ENCODE measurements at regions not wholly inside any gene's neighbourhood (a gene's known extent, or its start where the extent isn't known, plus 50 kb on each side); places are given as distances from the start of the nearest gene placed in this dataset.
"Not testable (repeated sequence)": the region's sequence is repeated elsewhere in the genome, so short reads cannot be mapped to it uniquely, and the experiment has no call there.

GRCh38 chr13:62473190-62473943 lies 1057.7 kb upstream of the PCDH20 start:
- Histone ChIP-seq H3K9me3 (ENCODE audit: low read depth, low read length) (no peaks in the 10 kb centered on the region), H3K9ac (ENCODE audit: insufficient read length) (no peak overlapping the region), H3K36me3 (ENCODE audit: insufficient read depth, low read length) (no peaks in the 10 kb centered on the region), H3K4me3 (no peak overlapping the region), H3K27ac (no peak overlapping the region)
- no peak for DNase-seq (ENCODE audit: low read depth, low spot score)
- TF ChIP-seq FOXP2 (optimal IDR thresholded peaks at IDR 0.05; ENCODE audit: control extremely low read depth, extremely low read length, insufficient read depth) = no peak
- no peak for TF ChIP-seq POLR2AphosphoS5 (IDR thresholded peaks at IDR 0.05; ENCODE audit: borderline replicate concordance, low read depth, low read length)
- TF ChIP-seq EZH2 (IDR thresholded peaks at IDR 0.05) = no peak

- no peak overlapping the region for H3K4me3 ChIP-seq
- H3K9ac ChIP-seq (ENCODE audit: insufficient read length) = no peak overlapping the region
- no peaks in the 10 kb centered on the region for H3K9me3 ChIP-seq (ENCODE audit: low read depth, low read length)
- no peak for DNase-seq (ENCODE audit: low read depth, low spot score)
- no peak for TF ChIP-seq POLR2AphosphoS5 (IDR thresholded peaks at IDR 0.05; ENCODE audit: borderline replicate concordance, low read depth, low read length)
- TF ChIP-seq FOXP2 (optimal IDR thresholded peaks at IDR 0.05; ENCODE audit: control extremely low read depth, extremely low read length, insufficient read depth) = no peak
- no peaks in the 10 kb centered on the region for H3K36me3 ChIP-seq (ENCODE audit: insufficient read depth, low read length)
- H3K27ac ChIP-seq = no peak overlapping the region
Observed at GRCh38 chr13:62453761-62454160, 1038.1 kb upstream of the PCDH20 start.

- no peaks in the 10 kb centered on the region for H3K9me3 ChIP-seq (ENCODE audit: low read depth, low read length)
- H3K36me3 ChIP-seq (ENCODE audit: insufficient read depth, low read length) = no peaks in the 10 kb centered on the region
- H3K27ac ChIP-seq = no peak overlapping the region
- no peak overlapping the region for H3K9ac ChIP-seq (ENCODE audit: insufficient read length)
- TF ChIP-seq POLR2AphosphoS5 (IDR thresholded peaks at IDR 0.05; ENCODE audit: borderline replicate concordance, low read depth, low read length) (no peak), EZH2 (IDR thresholded peaks at IDR 0.05) (no peak), FOXP2 (optimal IDR thresholded peaks at IDR 0.05; ENCODE audit: control extremely low read depth, extremely low read length, insufficient read depth) (no peak)
- no peak for DNase-seq (ENCODE audit: low read depth, low spot score)
- no peak overlapping the region for H3K4me3 ChIP-seq
Observed at GRCh38 chr13:62450759-62451158, 1035.1 kb upstream of the PCDH20 start.

GRCh38 chr13:62447771-62448382 lies 1032.2 kb upstream of the PCDH20 start:
- H3K36me3 ChIP-seq (ENCODE audit: insufficient read depth, low read length); DNase-seq (ENCODE audit: low read depth, low spot score); H3K4me3 ChIP-seq; H3K27ac ChIP-seq; H3K9ac ChIP-seq (ENCODE audit: insufficient read length); H3K9me3 ChIP-seq (ENCODE audit: low read depth, low read length): not testable (repeated sequence)

- Histone ChIP-seq H3K9me3 (ENCODE audit: low read depth, low read length) (no peaks in the 10 kb centered on the region), H3K9ac (ENCODE audit: insufficient read length) (no peak overlapping the region), H3K36me3 (ENCODE audit: insufficient read depth, low read length) (no peaks in the 10 kb centered on the region), H3K4me3 (no peak overlapping the region), H3K27ac (no peak overlapping the region)
- TF ChIP-seq EZH2 (IDR thresholded peaks at IDR 0.05) (no peak), POLR2AphosphoS5 (IDR thresholded peaks at IDR 0.05; ENCODE audit: borderline replicate concordance, low read depth, low read length) (no peak), FOXP2 (optimal IDR thresholded peaks at IDR 0.05; ENCODE audit: control extremely low read depth, extremely low read length, insufficient read depth) (no peak)
- DNase-seq (ENCODE audit: low read depth, low spot score) = no peak
Observed at GRCh38 chr13:62444805-62445204, 1029.2 kb upstream of the PCDH20 start.

GRCh38 chr13:62434081-62434480 lies 1018.4 kb upstream of the PCDH20 start:
- H3K9ac ChIP-seq (ENCODE audit: insufficient read length) = no peak overlapping the region
- no peak overlapping the region for H3K4me3 ChIP-seq
- no peak for TF ChIP-seq EZH2 (IDR thresholded peaks at IDR 0.05)
- TF ChIP-seq FOXP2 (optimal IDR thresholded peaks at IDR 0.05; ENCODE audit: control extremely low read depth, extremely low read length, insufficient read depth) = no peak
- no peak for TF ChIP-seq POLR2AphosphoS5 (IDR thresholded peaks at IDR 0.05; ENCODE audit: borderline replicate concordance, low read depth, low read length)
- H3K27ac ChIP-seq = no peak overlapping the region
- H3K9me3 ChIP-seq (ENCODE audit: low read depth, low read length) = no peaks in the 10 kb centered on the region
- H3K36me3 ChIP-seq (ENCODE audit: insufficient read depth, low read length) = no peaks in the 10 kb centered on the region
- no peak for DNase-seq (ENCODE audit: low read depth, low spot score)

- Histone ChIP-seq H3K9ac (ENCODE audit: insufficient read length) (no peak overlapping the region), H3K27ac (no peak overlapping the region), H3K9me3 (ENCODE audit: low read depth, low read length) (no peaks in the 10 kb centered on the region), H3K36me3 (ENCODE audit: insufficient read depth, low read length) (no peaks in the 10 kb centered on the region), H3K4me3 (no peak overlapping the region)
- no peak for DNase-seq (ENCODE audit: low read depth, low spot score)
- TF ChIP-seq POLR2AphosphoS5 (IDR thresholded peaks at IDR 0.05; ENCODE audit: borderline replicate concordance, low read depth, low read length) (no peak), FOXP2 (optimal IDR thresholded peaks at IDR 0.05; ENCODE audit: control extremely low read depth, extremely low read length, insufficient read depth) (no peak), EZH2 (IDR thresholded peaks at IDR 0.05) (no peak)
Observed at GRCh38 chr13:62433660-62434059, 1018.0 kb upstream of the PCDH20 start.

GRCh38 chr13:62432906-62433305 lies 1017.3 kb upstream of the PCDH20 start:
- H3K4me3 ChIP-seq = no peak overlapping the region
- TF ChIP-seq EZH2 (IDR thresholded peaks at IDR 0.05) (no peak), POLR2AphosphoS5 (IDR thresholded peaks at IDR 0.05; ENCODE audit: borderline replicate concordance, low read depth, low read length) (no peak), FOXP2 (optimal IDR thresholded peaks at IDR 0.05; ENCODE audit: control extremely low read depth, extremely low read length, insufficient read depth) (no peak)
- no peak for DNase-seq (ENCODE audit: low read depth, low spot score)
- no peak overlapping the region for H3K9ac ChIP-seq (ENCODE audit: insufficient read length)
- H3K9me3 ChIP-seq (ENCODE audit: low read depth, low read length) = no peaks in the 10 kb centered on the region
- H3K27ac ChIP-seq = no peak overlapping the region
- no peaks in the 10 kb centered on the region for H3K36me3 ChIP-seq (ENCODE audit: insufficient read depth, low read length)

- Histone ChIP-seq H3K9me3 (ENCODE audit: low read depth, low read length) (no peaks in the 10 kb centered on the region), H3K27ac (no peak overlapping the region), H3K36me3 (ENCODE audit: insufficient read depth, low read length) (no peaks in the 10 kb centered on the region), H3K9ac (ENCODE audit: insufficient read length) (no peak overlapping the region), H3K4me3 (no peak overlapping the region)
- no peak for DNase-seq (ENCODE audit: low read depth, low spot score)
- TF ChIP-seq EZH2 (IDR thresholded peaks at IDR 0.05) = no peak
- TF ChIP-seq FOXP2 (optimal IDR thresholded peaks at IDR 0.05; ENCODE audit: control extremely low read depth, extremely low read length, insufficient read depth) = no peak
- no peak for TF ChIP-seq POLR2AphosphoS5 (IDR thresholded peaks at IDR 0.05; ENCODE audit: borderline replicate concordance, low read depth, low read length)
Observed at GRCh38 chr13:62432295-62432694, 1016.6 kb upstream of the PCDH20 start.
